Epithelial cell of esophagus (primary cell): ENCODE measurements at regions not wholly inside any gene's neighbourhood (a gene's known extent, or its start where the extent isn't known, plus 50 kb on each side); places are given as distances from the start of the nearest gene placed in this dataset.

Experiments
- DNase-seq: peaks from one replicate; pipeline ENCODE4 v3.0.0; 2010; ENCODE audit warnings: low read depth
- H3K4me3 ChIP-seq: 2 replicates; pipeline ENCODE4 v1.5.1; 2011; ENCODE audit warnings: mild to moderate bottlenecking, low read length, control low read depth
- CTCF ChIP-seq: IDR thresholded peaks from 2 replicates; pipeline ENCODE4 v1.5.1; 2011; ENCODE audit warnings: low read depth, mild to moderate bottlenecking, low read length, control low read depth, inconsistent platforms; ENCODE audit not compliant: insufficient read depth; ENCODE audit errors: missing control alignments

GRCh38 chr2:150619607-150620330 is 132.3 kb upstream of the RND3 start:
- TF ChIP-seq CTCF: no peak
- DNase-seq: peak; percentile 68
- H3K4me3 ChIP-seq: no peak overlapping the region

DNA sequence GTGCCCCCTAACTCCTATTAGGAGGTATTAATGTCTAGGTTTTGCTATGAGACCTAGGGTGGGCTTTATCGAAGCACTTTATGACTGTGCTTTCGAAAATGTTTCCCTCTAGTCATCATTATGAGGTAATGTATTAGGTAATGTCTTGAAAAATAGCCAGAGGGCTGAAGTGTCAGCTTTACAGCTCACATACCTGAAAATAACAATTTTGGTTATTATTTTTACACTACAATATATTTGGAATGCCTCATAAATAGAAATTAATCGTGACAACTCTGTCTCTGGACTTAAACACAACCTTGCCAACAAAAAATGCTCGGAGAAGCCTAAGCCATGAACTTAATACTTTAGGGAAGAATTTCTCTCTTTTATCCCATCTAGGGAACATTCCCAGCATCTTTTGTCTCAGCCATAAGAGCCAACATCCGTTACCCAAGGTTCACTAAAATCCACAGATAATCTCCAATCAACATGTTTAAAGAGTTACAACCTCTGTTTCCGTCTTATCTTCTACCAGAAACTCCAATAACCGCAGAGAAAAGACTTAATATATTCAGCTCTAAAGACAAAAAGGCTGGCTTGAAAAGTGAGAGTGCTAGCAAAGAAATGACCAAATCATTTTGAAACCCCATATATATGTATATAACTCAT is 130.9 kb upstream of the RND3 start:
- peak; percentile 72 for DNase-seq
- H3K4me3 ChIP-seq: no peak overlapping the region
- no peak for TF ChIP-seq CTCF

- no peak for TF ChIP-seq CTCF
- no peak overlapping the region for H3K4me3 ChIP-seq
- DNase-seq: peak; percentile 42
Measured at GRCh38 chr2:150617351-150617978, 130.0 kb upstream of the RND3 start.

GRCh38 chr2:150612957-150613710 is 125.7 kb upstream of the RND3 start:
- DNase-seq: no peak
- no peak for TF ChIP-seq CTCF
- no peak overlapping the region for H3K4me3 ChIP-seq

- no peak overlapping the region for H3K4me3 ChIP-seq
- DNase-seq: peak; percentile 81
- TF ChIP-seq CTCF: peak; percentile 80
Measured at GRCh38 chr2:150610670-150611279, 123.3 kb upstream of the RND3 start.

DNA sequence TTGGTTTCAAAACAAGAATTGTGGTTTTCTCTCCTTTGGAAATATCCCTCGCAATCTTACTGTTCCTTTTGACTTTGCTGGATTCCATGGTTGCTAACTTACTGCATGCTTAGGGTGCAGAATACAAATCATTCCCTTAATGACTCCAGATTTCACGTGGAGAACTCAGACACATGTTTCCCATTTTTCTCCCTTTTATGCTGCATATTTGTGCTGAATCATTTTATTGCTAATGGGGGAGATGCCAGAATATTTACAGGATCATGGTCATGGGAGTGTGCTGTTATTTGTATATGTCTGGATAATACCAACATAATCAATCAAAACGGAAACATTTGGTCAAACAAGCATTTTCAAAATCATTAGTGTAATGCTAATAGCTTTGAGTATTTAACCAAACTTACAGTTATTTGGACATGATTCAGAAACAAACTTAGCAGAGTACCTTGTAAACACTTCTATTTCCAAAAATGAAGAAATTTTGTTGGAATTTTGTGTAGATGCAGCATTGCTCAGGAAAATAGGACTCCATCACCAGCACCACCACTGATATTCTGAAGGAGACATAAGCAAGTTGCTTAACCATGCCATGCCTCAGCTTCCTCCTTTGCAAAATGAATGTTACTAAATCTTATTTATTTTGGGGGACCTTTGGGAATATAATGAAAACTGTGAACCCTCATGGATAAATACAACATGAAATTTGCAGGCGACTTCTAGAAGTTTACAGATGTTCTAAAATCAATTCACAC is 122.5 kb upstream of the RND3 start:
- no peak for DNase-seq

More for the DNA sequence above, 122.5 kb upstream of the RND3 start:
- H3K4me3 ChIP-seq: no peak overlapping the region
- TF ChIP-seq CTCF: no peak
